Activated CD4-positive, alpha-beta memory T cell treated with anti-CD3 and anti-CD28 coated beads for 36 hours (primary cell): ENCODE measurements at regions not wholly inside any gene's neighbourhood (a gene's known extent, or its start where the extent isn't known, plus 50 kb on each side); places are given as distances from the start of the nearest gene placed in this dataset.
A peak's percentile ranks its signal among the peaks of the same experiment; 100 is the strongest.

ENCODE experiments used
- CTCF ChIA-PET: fragments of 350-600 bp; sonication (Branson Sonifier 250); formaldehyde crosslinking; loops from one replicate; lab custom pipeline; 2021; ENCODE audit warnings: antibody characterized with exemption, inconsistent platforms; lab: Charles Lee
- POLR2A ChIA-PET: fragments of 350-600 bp; sonication (Branson Sonifier 250); formaldehyde crosslinking; loops from one replicate; lab custom pipeline; 2021; ENCODE audit warnings: antibody characterized with exemption; lab: Charles Lee
- DNase-seq: peaks from one replicate; pipeline ENCODE4 v3.0.0-alpha.2; 2020
- H3K27ac Mint-ChIP-seq: one replicate; pipeline ENCODE4 v1.8.0; 2021; ENCODE audit warnings: mixed read lengths
- H3K27me3 Mint-ChIP-seq: one replicate; pipeline ENCODE4 v1.8.0; 2021; ENCODE audit warnings: mixed read lengths
- H3K36me3 Mint-ChIP-seq: one replicate; pipeline ENCODE4 v1.8.0; 2021; ENCODE audit warnings: mixed read lengths
- H3K4me1 Mint-ChIP-seq: one replicate; pipeline ENCODE4 v1.8.0; 2021; ENCODE audit warnings: low read depth, mixed read lengths
- H3K4me3 Mint-ChIP-seq: one replicate; pipeline ENCODE4 v1.8.0; 2021; ENCODE audit warnings: mild to moderate bottlenecking, mixed read lengths
- H3K9me3 Mint-ChIP-seq: one replicate; pipeline ENCODE4 v1.8.0; 2021; ENCODE audit warnings: mixed read lengths
- intact Hi-C: fragments of 100-400 bp; cut with micrococcal nuclease; formaldehyde crosslinking; loops from one replicate; pipeline ENCODE4 v1.15.1; 2023

- H3K36me3 Mint-ChIP-seq, result no peaks in the 10 kb centered on the region
- no peak overlapping the region for H3K4me3 Mint-ChIP-seq
- H3K27ac Mint-ChIP-seq, result no peak overlapping the region
- no peaks in the 10 kb centered on the region for H3K9me3 Mint-ChIP-seq
- intact Hi-C loops, result no loop called here
- ChIA-PET CTCF (interaction anchor here (0.9 to 1.3 kb wide), 2 partner anchors 10 to 123 kb away, joined by 3 to 5 read pairs; no protein-coding TSS in a partner anchor), POLR2A (no interaction called here)
- H3K4me1 Mint-ChIP-seq, result peaks cover 5% of the 10 kb centered on the region
- no peak for DNase-seq
- H3K27me3 Mint-ChIP-seq, result no peaks in the 10 kb centered on the region
Observed at GRCh38 chr9:70478963-70479641, 64.6 kb upstream of the KLF9 start.

GRCh38 chr9:70477907-70478480 lies 63.5 kb upstream of the KLF9 start:
- POLR2A ChIA-PET, result no interaction called here
- DNase-seq, result no peak
- Mint-ChIP-seq H3K27ac (no peak overlapping the region), H3K4me1 (no peaks in the 10 kb centered on the region), H3K4me3 (no peak overlapping the region), H3K27me3 (no peaks in the 10 kb centered on the region), H3K36me3 (no peaks in the 10 kb centered on the region), H3K9me3 (no peaks in the 10 kb centered on the region)
- CTCF ChIA-PET, result no interaction called here
- intact Hi-C loops, result no loop called here

- Mint-ChIP-seq H3K27me3 (no peaks in the 10 kb centered on the region), H3K4me3 (no peak overlapping the region), H3K9me3 (no peaks in the 10 kb centered on the region), H3K4me1 (no peaks in the 10 kb centered on the region), H3K36me3 (no peaks in the 10 kb centered on the region), H3K27ac (no peak overlapping the region)
- no peak for DNase-seq
- intact Hi-C loops, result no loop called here
- ChIA-PET CTCF (interaction anchor here (0.9 kb wide), 1 partner anchor 71 kb away, joined by 3 read pairs; no protein-coding TSS in a partner anchor), POLR2A (no interaction called here)
Observed at GRCh38 chr9:70477146-70477745, 62.8 kb upstream of the KLF9 start.

GRCh38 chr9:70475211-70475610 lies 60.8 kb upstream of the KLF9 start:
- H3K9me3 Mint-ChIP-seq, result no peaks in the 10 kb centered on the region
- H3K27me3 Mint-ChIP-seq, result no peaks in the 10 kb centered on the region
- DNase-seq, result no peak
- intact Hi-C loops, result no loop called here
- H3K4me1 Mint-ChIP-seq, result peaks cover 12% of the 10 kb centered on the region
- CTCF ChIA-PET, result interaction anchor here (0.9 kb wide), 1 partner anchor 10 kb away, joined by 3 read pairs; no protein-coding TSS in a partner anchor
- no peak overlapping the region for H3K4me3 Mint-ChIP-seq
- POLR2A ChIA-PET, result no interaction called here
- no peak overlapping the region for H3K27ac Mint-ChIP-seq
- no peaks in the 10 kb centered on the region for H3K36me3 Mint-ChIP-seq

GRCh38 chr9:70474413-70474812 lies 60.0 kb upstream of the KLF9 start:
- H3K4me1 Mint-ChIP-seq, result peaks cover 19% of the 10 kb centered on the region
- ChIA-PET CTCF (interaction anchor here (0.9 kb wide), 1 partner anchor 10 kb away, joined by 3 read pairs; no protein-coding TSS in a partner anchor), POLR2A (interaction anchor here (0.7 kb wide), 1 partner anchor 72 kb away, joined by 3 read pairs; no protein-coding TSS in a partner anchor)
- H3K27ac Mint-ChIP-seq, result no peak overlapping the region
- intact Hi-C loops, result no loop called here
- H3K27me3 Mint-ChIP-seq, result no peaks in the 10 kb centered on the region
- DNase-seq, result no peak
- H3K4me3 Mint-ChIP-seq, result no peak overlapping the region
- no peaks in the 10 kb centered on the region for H3K36me3 Mint-ChIP-seq
- H3K9me3 Mint-ChIP-seq, result no peaks in the 10 kb centered on the region

- no peaks in the 10 kb centered on the region for H3K9me3 Mint-ChIP-seq
- H3K36me3 Mint-ChIP-seq, result no peaks in the 10 kb centered on the region
- CTCF ChIA-PET, result interaction anchor here (1.3 kb wide), 1 partner anchor 130 kb away, joined by 4 read pairs; no protein-coding TSS in a partner anchor
- no peak for DNase-seq
- H3K4me1 Mint-ChIP-seq, result peaks cover 35% of the 10 kb centered on the region
- H3K27me3 Mint-ChIP-seq, result no peaks in the 10 kb centered on the region
- POLR2A ChIA-PET, result no interaction called here
- no peak overlapping the region for H3K27ac Mint-ChIP-seq
- intact Hi-C loops, result no loop called here
- no peak overlapping the region for H3K4me3 Mint-ChIP-seq
Observed at GRCh38 chr9:70472268-70473249, 58.1 kb upstream of the KLF9 start.

- peaks cover 52% of the 10 kb centered on the region for H3K4me1 Mint-ChIP-seq
- H3K4me3 Mint-ChIP-seq, result no peak overlapping the region
- H3K27me3 Mint-ChIP-seq, result no peaks in the 10 kb centered on the region
- no peak for DNase-seq
- H3K36me3 Mint-ChIP-seq, result no peaks in the 10 kb centered on the region
- H3K9me3 Mint-ChIP-seq, result no peaks in the 10 kb centered on the region
- CTCF ChIA-PET, result interaction anchor here (1.6 kb wide), 1 partner anchor 132 kb away, joined by 5 read pairs; no protein-coding TSS in a partner anchor
- H3K27ac Mint-ChIP-seq, result no peak overlapping the region
- intact Hi-C loops, result no loop called here
- POLR2A ChIA-PET, result interaction anchor here (1.1 kb wide), 1 partner anchor 49 kb away, joined by 3 read pairs; no protein-coding TSS in a partner anchor
Observed at GRCh38 chr9:70470050-70471015, 55.9 kb upstream of the KLF9 start.

GRCh38 chr9:70468291-70468690 lies 53.8 kb upstream of the KLF9 start:
- POLR2A ChIA-PET, result interaction anchor here (1.8 to 2.1 kb wide), 2 partner anchors 47 to 54 kb away, joined by 7 to 13 read pairs; partner anchors contain the start of gene KLF9
- DNase-seq, result no peak
- H3K4me1 Mint-ChIP-seq, result peaks cover 56% of the 10 kb centered on the region
- H3K9me3 Mint-ChIP-seq, result no peaks in the 10 kb centered on the region
- CTCF ChIA-PET, result interaction anchor here (1.8 kb wide), 1 partner anchor 16 kb away, joined by 4 read pairs; no protein-coding TSS in a partner anchor
- no peak overlapping the region for H3K27ac Mint-ChIP-seq
- H3K36me3 Mint-ChIP-seq, result no peaks in the 10 kb centered on the region
- no peaks in the 10 kb centered on the region for H3K27me3 Mint-ChIP-seq
- no peak overlapping the region for H3K4me3 Mint-ChIP-seq
- intact Hi-C loops, result loop anchor here (5.0 kb wide), 1 partner anchor 56 kb away; the partner anchor contains the start of gene KLF9

- peaks cover 56% of the 10 kb centered on the region for H3K4me1 Mint-ChIP-seq
- H3K4me3 Mint-ChIP-seq, result peak overlapping the region; percentile 10
- intact Hi-C loops, result loop anchor here (1.0 to 5.0 kb wide), 5 partner anchors 22 to 96 kb away; partner anchors contain the start of gene KLF9
Observed at GRCh38 chr9:70466976-70467561, 52.6 kb upstream of the KLF9 start.

GRCh38 chr9:70465904-70466303 lies 51.4 kb upstream of the KLF9 start:
- DNase-seq, result no peak
- H3K4me1 Mint-ChIP-seq, result peaks cover 50% of the 10 kb centered on the region
- no peaks in the 10 kb centered on the region for H3K27me3 Mint-ChIP-seq
- no peak overlapping the region for H3K27ac Mint-ChIP-seq
- H3K9me3 Mint-ChIP-seq, result no peaks in the 10 kb centered on the region
- ChIA-PET POLR2A (no interaction called here), CTCF (interaction anchor here (0.6 to 1.1 kb wide), 3 partner anchors 18 to 136 kb away, joined by 3 to 4 read pairs (median 4); no protein-coding TSS in a partner anchor)
- no peak overlapping the region for H3K4me3 Mint-ChIP-seq
- intact Hi-C loops, result loop anchor here (2.0 to 5.0 kb wide), 2 partner anchors 23 to 54 kb away; partner anchors contain the start of gene KLF9
- no peaks in the 10 kb centered on the region for H3K36me3 Mint-ChIP-seq

More at GRCh38 chr9:70466976-70467561, 52.6 kb upstream of the KLF9 start:
- POLR2A ChIA-PET, result interaction anchor here (1.1 to 2.1 kb wide), 3 partner anchors 46 to 53 kb away, joined by 6 to 13 read pairs (median 7); partner anchors contain the start of gene KLF9
- Mint-ChIP-seq H3K27ac (peak overlapping the region; percentile 91), H3K27me3 (no peaks in the 10 kb centered on the region), H3K36me3 (no peaks in the 10 kb centered on the region), H3K9me3 (no peaks in the 10 kb centered on the region)
- CTCF ChIA-PET, result interaction anchor here (0.6 to 1.8 kb wide), 8 partner anchors 17 to 135 kb away, joined by 3 to 5 read pairs (median 3); no protein-coding TSS in a partner anchor
- peak; percentile 72 for DNase-seq
